ENCODE measurements at regions not wholly inside any gene's neighbourhood (a gene's known extent, or its start where the extent isn't known, plus 50 kb on each side); places are given as distances from the start of the nearest gene placed in this dataset.

DNA sequence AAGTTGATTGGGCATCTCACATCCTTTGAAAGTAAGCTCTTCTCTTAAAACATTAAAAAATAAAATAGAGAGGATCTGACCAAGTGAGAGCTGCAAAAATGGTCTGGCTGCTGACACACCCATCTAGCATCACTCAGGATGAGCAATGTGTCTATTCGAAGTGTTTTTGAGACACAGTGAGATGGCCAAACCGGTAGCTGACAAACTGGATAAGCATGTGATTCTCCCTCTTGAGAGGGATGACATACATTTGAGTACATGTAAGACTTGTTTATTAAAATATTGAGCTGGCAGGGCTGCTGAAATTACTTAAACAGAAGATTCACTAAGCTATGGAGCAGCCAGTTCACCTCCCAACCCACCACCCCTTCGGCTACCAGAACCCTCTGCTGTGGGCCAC lies 333.9 kb downstream of the ADRA2A start (continued):
- TF ChIP-seq, protein P1, sequence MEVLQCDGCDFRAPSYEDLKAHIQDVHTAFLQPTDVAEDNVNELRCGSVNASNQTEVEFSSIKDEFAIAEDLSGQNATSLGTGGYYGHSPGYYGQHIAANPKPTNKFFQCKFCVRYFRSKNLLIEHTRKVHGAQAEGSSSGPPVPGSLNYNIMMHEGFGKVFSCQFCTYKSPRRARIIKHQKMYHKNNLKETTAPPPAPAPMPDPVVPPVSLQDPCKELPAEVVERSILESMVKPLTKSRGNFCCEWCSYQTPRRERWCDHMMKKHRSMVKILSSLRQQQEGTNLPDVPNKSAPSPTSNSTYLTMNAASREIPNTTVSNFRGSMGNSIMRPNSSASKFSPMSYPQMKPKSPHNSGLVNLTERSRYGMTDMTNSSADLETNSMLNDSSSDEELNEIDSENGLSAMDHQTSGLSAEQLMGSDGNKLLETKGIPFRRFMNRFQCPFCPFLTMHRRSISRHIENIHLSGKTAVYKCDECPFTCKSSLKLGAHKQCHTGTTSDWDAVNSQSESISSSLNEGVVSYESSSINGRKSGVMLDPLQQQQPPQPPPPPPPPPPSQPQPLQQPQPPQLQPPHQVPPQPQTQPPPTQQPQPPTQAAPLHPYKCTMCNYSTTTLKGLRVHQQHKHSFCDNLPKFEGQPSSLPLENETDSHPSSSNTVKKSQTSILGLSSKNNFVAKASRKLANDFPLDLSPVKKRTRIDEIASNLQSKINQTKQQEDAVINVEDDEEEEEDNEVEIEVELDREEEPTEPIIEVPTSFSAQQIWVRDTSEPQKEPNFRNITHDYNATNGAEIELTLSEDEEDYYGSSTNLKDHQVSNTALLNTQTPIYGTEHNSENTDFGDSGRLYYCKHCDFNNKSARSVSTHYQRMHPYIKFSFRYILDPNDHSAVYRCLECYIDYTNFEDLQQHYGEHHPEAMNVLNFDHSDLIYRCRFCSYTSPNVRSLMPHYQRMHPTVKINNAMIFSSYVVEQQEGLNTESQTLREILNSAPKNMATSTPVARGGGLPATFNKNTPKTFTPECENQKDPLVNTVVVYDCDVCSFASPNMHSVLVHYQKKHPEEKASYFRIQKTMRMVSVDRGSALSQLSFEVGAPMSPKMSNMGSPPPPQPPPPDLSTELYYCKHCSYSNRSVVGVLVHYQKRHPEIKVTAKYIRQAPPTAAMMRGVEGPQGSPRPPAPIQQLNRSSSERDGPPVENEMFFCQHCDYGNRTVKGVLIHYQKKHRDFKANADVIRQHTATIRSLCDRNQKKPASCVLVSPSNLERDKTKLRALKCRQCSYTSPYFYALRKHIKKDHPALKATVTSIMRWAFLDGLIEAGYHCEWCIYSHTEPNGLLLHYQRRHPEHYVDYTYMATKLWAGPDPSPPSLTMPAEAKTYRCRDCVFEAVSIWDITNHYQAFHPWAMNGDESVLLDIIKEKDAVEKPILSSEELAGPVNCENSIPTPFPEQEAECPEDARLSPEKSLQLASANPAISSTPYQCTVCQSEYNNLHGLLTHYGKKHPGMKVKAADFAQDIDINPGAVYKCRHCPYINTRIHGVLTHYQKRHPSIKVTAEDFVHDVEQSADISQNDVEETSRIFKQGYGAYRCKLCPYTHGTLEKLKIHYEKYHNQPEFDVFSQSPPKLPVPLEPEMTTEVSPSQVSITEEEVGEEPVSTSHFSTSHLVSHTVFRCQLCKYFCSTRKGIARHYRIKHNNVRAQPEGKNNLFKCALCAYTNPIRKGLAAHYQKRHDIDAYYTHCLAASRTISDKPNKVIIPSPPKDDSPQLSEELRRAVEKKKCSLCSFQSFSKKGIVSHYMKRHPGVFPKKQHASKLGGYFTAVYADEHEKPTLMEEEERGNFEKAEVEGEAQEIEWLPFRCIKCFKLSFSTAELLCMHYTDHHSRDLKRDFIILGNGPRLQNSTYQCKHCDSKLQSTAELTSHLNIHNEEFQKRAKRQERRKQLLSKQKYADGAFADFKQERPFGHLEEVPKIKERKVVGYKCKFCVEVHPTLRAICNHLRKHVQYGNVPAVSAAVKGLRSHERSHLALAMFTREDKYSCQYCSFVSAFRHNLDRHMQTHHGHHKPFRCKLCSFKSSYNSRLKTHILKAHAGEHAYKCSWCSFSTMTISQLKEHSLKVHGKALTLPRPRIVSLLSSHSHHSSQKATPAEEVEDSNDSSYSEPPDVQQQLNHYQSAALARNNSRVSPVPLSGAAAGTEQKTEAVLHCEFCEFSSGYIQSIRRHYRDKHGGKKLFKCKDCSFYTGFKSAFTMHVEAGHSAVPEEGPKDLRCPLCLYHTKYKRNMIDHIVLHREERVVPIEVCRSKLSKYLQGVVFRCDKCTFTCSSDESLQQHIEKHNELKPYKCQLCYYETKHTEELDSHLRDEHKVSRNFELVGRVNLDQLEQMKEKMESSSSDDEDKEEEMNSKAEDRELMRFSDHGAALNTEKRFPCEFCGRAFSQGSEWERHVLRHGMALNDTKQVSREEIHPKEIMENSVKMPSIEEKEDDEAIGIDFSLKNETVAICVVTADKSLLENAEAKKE (CRISPR knock-in tag; IDR thresholded peaks at IDR 0.05): no peak
- no peak for TF ChIP-seq EZH2 (IDR thresholded peaks at IDR 0.05; ENCODE audit: low read depth, unreplicated experiment)
- TF ChIP-seq, protein P2, sequence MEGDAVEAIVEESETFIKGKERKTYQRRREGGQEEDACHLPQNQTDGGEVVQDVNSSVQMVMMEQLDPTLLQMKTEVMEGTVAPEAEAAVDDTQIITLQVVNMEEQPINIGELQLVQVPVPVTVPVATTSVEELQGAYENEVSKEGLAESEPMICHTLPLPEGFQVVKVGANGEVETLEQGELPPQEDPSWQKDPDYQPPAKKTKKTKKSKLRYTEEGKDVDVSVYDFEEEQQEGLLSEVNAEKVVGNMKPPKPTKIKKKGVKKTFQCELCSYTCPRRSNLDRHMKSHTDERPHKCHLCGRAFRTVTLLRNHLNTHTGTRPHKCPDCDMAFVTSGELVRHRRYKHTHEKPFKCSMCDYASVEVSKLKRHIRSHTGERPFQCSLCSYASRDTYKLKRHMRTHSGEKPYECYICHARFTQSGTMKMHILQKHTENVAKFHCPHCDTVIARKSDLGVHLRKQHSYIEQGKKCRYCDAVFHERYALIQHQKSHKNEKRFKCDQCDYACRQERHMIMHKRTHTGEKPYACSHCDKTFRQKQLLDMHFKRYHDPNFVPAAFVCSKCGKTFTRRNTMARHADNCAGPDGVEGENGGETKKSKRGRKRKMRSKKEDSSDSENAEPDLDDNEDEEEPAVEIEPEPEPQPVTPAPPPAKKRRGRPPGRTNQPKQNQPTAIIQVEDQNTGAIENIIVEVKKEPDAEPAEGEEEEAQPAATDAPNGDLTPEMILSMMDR (conservative IDR thresholded peaks at IDR 0.05; ENCODE audit: low read depth in 2 of 2): no peak

DNA sequence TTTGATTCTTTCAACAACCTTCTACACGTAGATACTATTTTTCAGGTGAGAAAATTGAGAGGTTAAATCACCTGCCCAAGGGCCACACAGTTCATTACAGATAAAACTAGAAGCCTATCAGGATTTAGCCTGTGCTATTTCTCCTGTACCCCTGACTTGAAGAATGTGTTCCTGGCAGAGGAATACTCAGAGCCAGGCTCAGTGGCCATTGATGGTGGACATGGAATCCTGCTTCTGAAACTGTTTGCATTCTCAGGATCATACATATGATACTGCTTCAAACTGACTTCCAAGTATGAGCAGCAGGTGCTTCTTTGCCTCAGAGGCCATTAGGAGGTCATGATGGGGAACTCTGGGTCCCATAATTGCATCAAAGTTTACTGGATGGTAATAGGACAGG lies 348.6 kb downstream of the ADRA2A start:
- H4K20me1 ChIP-seq (replicated peaks; ENCODE audit: insufficient read depth): no peaks in the 10 kb centered on the region
- no peak overlapping the region for H3K27ac Mint-ChIP-seq
- H3K36me3 ChIP-seq (ENCODE audit: insufficient read depth): no peaks in the 10 kb centered on the region
- no peaks in the 10 kb centered on the region for H3K4me1 Mint-ChIP-seq
- no peak overlapping the region for H2AFZ ChIP-seq
- no peaks in the 10 kb centered on the region for H3K4me1 ChIP-seq (ENCODE audit: insufficient read depth)
- H3K79me2 ChIP-seq (replicated peaks; ENCODE audit: insufficient read depth): no peaks in the 10 kb centered on the region
- H3K9me3 Mint-ChIP-seq: no peaks in the 10 kb centered on the region
- H3K4me3 Mint-ChIP-seq: no peak overlapping the region
- H3K4me2 ChIP-seq: no peak overlapping the region
- DNase-seq (ENCODE audit: low spot score): no peak
- no peak for ATAC-seq
- peaks cover 4% of the 10 kb centered on the region; the same call in 1 of the 2 replicates for H3K9me2 ChIP-seq (ENCODE audit: insufficient read depth)
- no peaks in the 10 kb centered on the region for H3K27me3 ChIP-seq (ENCODE audit: insufficient read depth)
- no peaks in the 10 kb centered on the region for H3F3A ChIP-seq (replicated peaks; ENCODE audit: low read depth)
- no peak overlapping the region for H3K27ac ChIP-seq (ENCODE audit: low read depth)
- peaks cover 4% of the 10 kb centered on the region for H3K27me3 Mint-ChIP-seq (ENCODE audit: insufficient read depth, low read depth, poor library complexity)
- no peaks in the 10 kb centered on the region for H3K36me3 Mint-ChIP-seq (ENCODE audit: low read depth)
- no peak overlapping the region for H3K4me3 ChIP-seq
- TF ChIP-seq, protein P1 (CRISPR knock-in tag; IDR thresholded peaks at IDR 0.05): no peak
- no peak for TF ChIP-seq NANOG (IDR thresholded peaks at IDR 0.05; ENCODE audit: borderline replicate concordance)
